GM23338 (cell line): ENCODE measurements at regions not wholly inside any gene's neighbourhood (a gene's known extent, or its start where the extent isn't known, plus 50 kb on each side); places are given as distances from the start of the nearest gene placed in this dataset.

ENCODE experiments used
- ATAC-seq: fragments of 200-7000 bp; cut with Tn5 transposase; 3 replicates; pipeline ENCODE4 v1.9.1; 2020
- DNase-seq: peaks from one replicate; pipeline ENCODE4 v3.0.0-alpha.2; 2015; ENCODE audit warnings: low spot score
- H2AFZ ChIP-seq: fragments of 200-600 bp; sonication (generic); 2 replicates; pipeline ENCODE4 v1.8.0; 2016; ENCODE audit warnings: antibody characterized with exemption, mild to moderate bottlenecking, moderate library complexity
- H3F3A ChIP-seq: fragments of 200-600 bp; sonication (generic); replicated peaks from 2 replicates; pipeline ENCODE4 v1.8.0; 2017; ENCODE audit warnings: antibody characterized with exemption, mixed run types, low read depth
- H3K27ac ChIP-seq: fragments of 200-600 bp; sonication (generic); 2 replicates; pipeline ENCODE4 v1.6.1; 2016; ENCODE audit warnings: low read depth
- H3K27me3 ChIP-seq: fragments of 200-600 bp; sonication (generic); 2 replicates; pipeline ENCODE4 v1.8.0; 2016; ENCODE audit warnings: mild to moderate bottlenecking, mixed run types, moderate library complexity; ENCODE audit not compliant: insufficient read depth
- H3K36me3 ChIP-seq: fragments of 200-600 bp; sonication (generic); 2 replicates; pipeline ENCODE4 v1.8.0; 2016; ENCODE audit warnings: mild to moderate bottlenecking; ENCODE audit not compliant: insufficient read depth
- H3K4me1 ChIP-seq: fragments of 200-600 bp; sonication (generic); 2 replicates; pipeline ENCODE4 v1.8.0; 2016; ENCODE audit warnings: mild to moderate bottlenecking, moderate library complexity; ENCODE audit not compliant: insufficient read depth
- H3K4me2 ChIP-seq: fragments of 200-600 bp; sonication (generic); 2 replicates; pipeline ENCODE4 v1.7.1; 2017; ENCODE audit warnings: mixed run types
- H3K4me3 ChIP-seq: fragments of 200-600 bp; sonication (generic); 2 replicates; pipeline ENCODE4 v1.6.1; 2016; ENCODE audit warnings: mixed run types
- H3K79me2 ChIP-seq: fragments of 200-600 bp; sonication (generic); replicated peaks from 2 replicates; pipeline ENCODE4 v1.8.0; 2017; ENCODE audit warnings: mild to moderate bottlenecking; ENCODE audit not compliant: insufficient read depth
- H3K9me2 ChIP-seq: fragments of 200-600 bp; sonication (generic); 2 replicates; pipeline ENCODE4 v1.8.0; 2017; ENCODE audit not compliant: insufficient read depth
- H4K20me1 ChIP-seq: fragments of 200-600 bp; sonication (generic); replicated peaks from 2 replicates; pipeline ENCODE4 v1.8.0; 2017; ENCODE audit warnings: mild to moderate bottlenecking; ENCODE audit not compliant: insufficient read depth
- H3K27ac Mint-ChIP-seq: 2 replicates; pipeline ENCODE4 v1.8.0; 2020; ENCODE audit warnings: inconsistent platforms, mild to moderate bottlenecking, moderate library complexity, mixed read lengths
- H3K27me3 Mint-ChIP-seq: 3 replicates; pipeline ENCODE4 v1.8.0; 2022; ENCODE audit warnings: low read depth, mild to moderate bottlenecking, moderate library complexity, mixed read lengths, inconsistent platforms; ENCODE audit not compliant: insufficient read depth, poor library complexity
- H3K36me3 Mint-ChIP-seq: 3 replicates; pipeline ENCODE4 v1.8.0; 2021; ENCODE audit warnings: low read depth, mild to moderate bottlenecking, inconsistent platforms, moderate library complexity, mixed read lengths
- H3K4me1 Mint-ChIP-seq: 3 replicates; pipeline ENCODE4 v1.8.0; 2020; ENCODE audit warnings: mild to moderate bottlenecking, inconsistent platforms, mixed read lengths
- H3K4me3 Mint-ChIP-seq: 3 replicates; pipeline ENCODE4 v1.8.0; 2021; ENCODE audit warnings: moderate library complexity, mild to moderate bottlenecking, inconsistent platforms, mixed read lengths
- H3K9me3 Mint-ChIP-seq: 3 replicates; pipeline ENCODE4 v1.8.0; 2020; ENCODE audit warnings: moderate library complexity, mild to moderate bottlenecking, inconsistent platforms, mixed read lengths
- CREB1 ChIP-seq: fragments of 250-450 bp; sonication (Bioruptor Pico); IDR thresholded peaks from 2 replicates; pipeline ENCODE4 v1.5.0; 2020; ENCODE audit warnings: low read depth, mild to moderate bottlenecking, moderate library complexity
- EZH2 ChIP-seq: fragments of 200-600 bp; sonication (generic); IDR thresholded peaks from one replicate; pipeline ENCODE4 v1.8.0; 2017; ENCODE audit warnings: antibody characterized with exemption, mild to moderate bottlenecking, low read depth; ENCODE audit not compliant: unreplicated experiment
- EZH2phosphoT487 ChIP-seq: fragments of 200-600 bp; sonication (generic); IDR thresholded peaks from one replicate; pipeline ENCODE4 v1.8.1; 2018; ENCODE audit warnings: antibody characterized with exemption; ENCODE audit not compliant: unreplicated experiment
- JUNB ChIP-seq: IDR thresholded peaks from one replicate; pipeline ENCODE4 v1.6.1; 2016; ENCODE audit warnings: antibody characterized with exemption; ENCODE audit not compliant: unreplicated experiment
- NANOG ChIP-seq: IDR thresholded peaks from 2 replicates; pipeline ENCODE4 v1.6.1; 2016; ENCODE audit warnings: antibody characterized with exemption, borderline replicate concordance
- POLR2AphosphoS5 ChIP-seq: IDR thresholded peaks from 2 replicates; pipeline ENCODE4 v1.6.1; 2016; ENCODE audit warnings: antibody characterized with exemption, low read depth
- STAT1 ChIP-seq: IDR thresholded peaks from one replicate; pipeline ENCODE4 v1.6.1; 2016; ENCODE audit warnings: antibody characterized with exemption; ENCODE audit not compliant: unreplicated experiment
- ZNF114 ChIP-seq: fragments of 250-450 bp; sonication (Bioruptor Pico); IDR thresholded peaks from 2 replicates; pipeline ENCODE4 v1.5.0; 2020; ENCODE audit warnings: mild to moderate bottlenecking, moderate library complexity
- ZNF331 ChIP-seq: fragments of 250-450 bp; sonication (Bioruptor Pico); IDR thresholded peaks from 2 replicates; pipeline ENCODE4 v1.5.0; 2020; ENCODE audit warnings: low read depth, mild to moderate bottlenecking, moderate library complexity
- TF ChIP-seq, protein P1 (sequence below), 2 experiments: fragments of 200-600 bp in 1 of 2; sonication (generic) in 1 of 2; conservative IDR thresholded peaks; 2 replicates each; pipeline versions ENCODE4 v1.5.1 to v1.6.1; 2016 to 2017; ENCODE audit warnings: antibody characterized with exemption in 2 of 2, low read depth in 2 of 2, mild to moderate bottlenecking in 2 of 2, moderate library complexity in 1 of 2
- TF ChIP-seq, protein P2 (sequence below): IDR thresholded peaks from 2 replicates; pipeline ENCODE4 v1.6.1; 2016; ENCODE audit warnings: antibody characterized with exemption
- TF ChIP-seq, protein P3 (sequence below): IDR thresholded peaks from one replicate; pipeline ENCODE4 v1.6.1; 2018; ENCODE audit warnings: antibody characterized with exemption; ENCODE audit not compliant: unreplicated experiment
- TF ChIP-seq, protein P4 (sequence below): fragments of 250-450 bp; sonication (Bioruptor Pico); IDR thresholded peaks from 2 replicates; pipeline ENCODE4 v1.5.0; 2020; ENCODE audit warnings: mild to moderate bottlenecking, moderate library complexity

DNA sequence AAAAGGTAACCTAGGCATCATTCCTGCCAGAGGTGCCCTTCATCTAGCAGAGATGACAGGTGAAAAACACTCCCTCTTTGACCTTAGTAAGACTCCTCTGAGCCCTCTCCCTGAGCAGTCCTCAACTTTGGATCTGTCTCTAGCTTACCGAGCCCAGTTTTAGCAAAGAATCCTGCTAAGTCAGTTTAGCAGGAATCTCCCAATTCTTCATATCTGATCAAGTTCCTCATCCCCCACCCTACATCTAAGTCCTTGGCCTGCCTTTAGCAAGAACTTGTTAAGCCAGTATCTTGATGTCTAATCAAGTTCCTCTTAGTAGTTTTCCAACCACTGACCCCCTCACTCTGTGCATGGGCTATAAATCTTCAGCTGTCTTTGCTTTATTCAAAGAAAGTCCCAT, 235.6 kb downstream of the OMA1 start:
- H3K36me3 Mint-ChIP-seq, result no peaks in the 10 kb centered on the region
- H3K27ac ChIP-seq, result no peak overlapping the region
- peaks cover 6% of the 10 kb centered on the region; the same call in 1 of the 2 replicates for H3K9me2 ChIP-seq
- no peak overlapping the region for H3K4me2 ChIP-seq
- H3K4me1 ChIP-seq, result peaks cover 22% of the 10 kb centered on the region
- TF ChIP-seq EZH2 (no peak), JUNB (no peak), EZH2phosphoT487 (no peak), POLR2AphosphoS5 (no peak), ZNF114 (CRISPR knock-in tag) (no peak), ZNF331 (CRISPR knock-in tag) (no peak), NANOG (no peak), CREB1 (CRISPR knock-in tag) (no peak), STAT1 (no peak)
- TF ChIP-seq, protein P1, sequence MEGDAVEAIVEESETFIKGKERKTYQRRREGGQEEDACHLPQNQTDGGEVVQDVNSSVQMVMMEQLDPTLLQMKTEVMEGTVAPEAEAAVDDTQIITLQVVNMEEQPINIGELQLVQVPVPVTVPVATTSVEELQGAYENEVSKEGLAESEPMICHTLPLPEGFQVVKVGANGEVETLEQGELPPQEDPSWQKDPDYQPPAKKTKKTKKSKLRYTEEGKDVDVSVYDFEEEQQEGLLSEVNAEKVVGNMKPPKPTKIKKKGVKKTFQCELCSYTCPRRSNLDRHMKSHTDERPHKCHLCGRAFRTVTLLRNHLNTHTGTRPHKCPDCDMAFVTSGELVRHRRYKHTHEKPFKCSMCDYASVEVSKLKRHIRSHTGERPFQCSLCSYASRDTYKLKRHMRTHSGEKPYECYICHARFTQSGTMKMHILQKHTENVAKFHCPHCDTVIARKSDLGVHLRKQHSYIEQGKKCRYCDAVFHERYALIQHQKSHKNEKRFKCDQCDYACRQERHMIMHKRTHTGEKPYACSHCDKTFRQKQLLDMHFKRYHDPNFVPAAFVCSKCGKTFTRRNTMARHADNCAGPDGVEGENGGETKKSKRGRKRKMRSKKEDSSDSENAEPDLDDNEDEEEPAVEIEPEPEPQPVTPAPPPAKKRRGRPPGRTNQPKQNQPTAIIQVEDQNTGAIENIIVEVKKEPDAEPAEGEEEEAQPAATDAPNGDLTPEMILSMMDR (conservative IDR thresholded peaks at IDR 0.05; ENCODE audit: low read depth in 2 of 2), result no peak
- TF ChIP-seq, protein P2, sequence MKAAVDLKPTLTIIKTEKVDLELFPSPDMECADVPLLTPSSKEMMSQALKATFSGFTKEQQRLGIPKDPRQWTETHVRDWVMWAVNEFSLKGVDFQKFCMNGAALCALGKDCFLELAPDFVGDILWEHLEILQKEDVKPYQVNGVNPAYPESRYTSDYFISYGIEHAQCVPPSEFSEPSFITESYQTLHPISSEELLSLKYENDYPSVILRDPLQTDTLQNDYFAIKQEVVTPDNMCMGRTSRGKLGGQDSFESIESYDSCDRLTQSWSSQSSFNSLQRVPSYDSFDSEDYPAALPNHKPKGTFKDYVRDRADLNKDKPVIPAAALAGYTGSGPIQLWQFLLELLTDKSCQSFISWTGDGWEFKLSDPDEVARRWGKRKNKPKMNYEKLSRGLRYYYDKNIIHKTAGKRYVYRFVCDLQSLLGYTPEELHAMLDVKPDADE, result no peak
- TF ChIP-seq, protein P3, sequence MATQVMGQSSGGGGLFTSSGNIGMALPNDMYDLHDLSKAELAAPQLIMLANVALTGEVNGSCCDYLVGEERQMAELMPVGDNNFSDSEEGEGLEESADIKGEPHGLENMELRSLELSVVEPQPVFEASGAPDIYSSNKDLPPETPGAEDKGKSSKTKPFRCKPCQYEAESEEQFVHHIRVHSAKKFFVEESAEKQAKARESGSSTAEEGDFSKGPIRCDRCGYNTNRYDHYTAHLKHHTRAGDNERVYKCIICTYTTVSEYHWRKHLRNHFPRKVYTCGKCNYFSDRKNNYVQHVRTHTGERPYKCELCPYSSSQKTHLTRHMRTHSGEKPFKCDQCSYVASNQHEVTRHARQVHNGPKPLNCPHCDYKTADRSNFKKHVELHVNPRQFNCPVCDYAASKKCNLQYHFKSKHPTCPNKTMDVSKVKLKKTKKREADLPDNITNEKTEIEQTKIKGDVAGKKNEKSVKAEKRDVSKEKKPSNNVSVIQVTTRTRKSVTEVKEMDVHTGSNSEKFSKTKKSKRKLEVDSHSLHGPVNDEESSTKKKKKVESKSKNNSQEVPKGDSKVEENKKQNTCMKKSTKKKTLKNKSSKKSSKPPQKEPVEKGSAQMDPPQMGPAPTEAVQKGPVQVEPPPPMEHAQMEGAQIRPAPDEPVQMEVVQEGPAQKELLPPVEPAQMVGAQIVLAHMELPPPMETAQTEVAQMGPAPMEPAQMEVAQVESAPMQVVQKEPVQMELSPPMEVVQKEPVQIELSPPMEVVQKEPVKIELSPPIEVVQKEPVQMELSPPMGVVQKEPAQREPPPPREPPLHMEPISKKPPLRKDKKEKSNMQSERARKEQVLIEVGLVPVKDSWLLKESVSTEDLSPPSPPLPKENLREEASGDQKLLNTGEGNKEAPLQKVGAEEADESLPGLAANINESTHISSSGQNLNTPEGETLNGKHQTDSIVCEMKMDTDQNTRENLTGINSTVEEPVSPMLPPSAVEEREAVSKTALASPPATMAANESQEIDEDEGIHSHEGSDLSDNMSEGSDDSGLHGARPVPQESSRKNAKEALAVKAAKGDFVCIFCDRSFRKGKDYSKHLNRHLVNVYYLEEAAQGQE, result no peak
- TF ChIP-seq, protein P4, sequence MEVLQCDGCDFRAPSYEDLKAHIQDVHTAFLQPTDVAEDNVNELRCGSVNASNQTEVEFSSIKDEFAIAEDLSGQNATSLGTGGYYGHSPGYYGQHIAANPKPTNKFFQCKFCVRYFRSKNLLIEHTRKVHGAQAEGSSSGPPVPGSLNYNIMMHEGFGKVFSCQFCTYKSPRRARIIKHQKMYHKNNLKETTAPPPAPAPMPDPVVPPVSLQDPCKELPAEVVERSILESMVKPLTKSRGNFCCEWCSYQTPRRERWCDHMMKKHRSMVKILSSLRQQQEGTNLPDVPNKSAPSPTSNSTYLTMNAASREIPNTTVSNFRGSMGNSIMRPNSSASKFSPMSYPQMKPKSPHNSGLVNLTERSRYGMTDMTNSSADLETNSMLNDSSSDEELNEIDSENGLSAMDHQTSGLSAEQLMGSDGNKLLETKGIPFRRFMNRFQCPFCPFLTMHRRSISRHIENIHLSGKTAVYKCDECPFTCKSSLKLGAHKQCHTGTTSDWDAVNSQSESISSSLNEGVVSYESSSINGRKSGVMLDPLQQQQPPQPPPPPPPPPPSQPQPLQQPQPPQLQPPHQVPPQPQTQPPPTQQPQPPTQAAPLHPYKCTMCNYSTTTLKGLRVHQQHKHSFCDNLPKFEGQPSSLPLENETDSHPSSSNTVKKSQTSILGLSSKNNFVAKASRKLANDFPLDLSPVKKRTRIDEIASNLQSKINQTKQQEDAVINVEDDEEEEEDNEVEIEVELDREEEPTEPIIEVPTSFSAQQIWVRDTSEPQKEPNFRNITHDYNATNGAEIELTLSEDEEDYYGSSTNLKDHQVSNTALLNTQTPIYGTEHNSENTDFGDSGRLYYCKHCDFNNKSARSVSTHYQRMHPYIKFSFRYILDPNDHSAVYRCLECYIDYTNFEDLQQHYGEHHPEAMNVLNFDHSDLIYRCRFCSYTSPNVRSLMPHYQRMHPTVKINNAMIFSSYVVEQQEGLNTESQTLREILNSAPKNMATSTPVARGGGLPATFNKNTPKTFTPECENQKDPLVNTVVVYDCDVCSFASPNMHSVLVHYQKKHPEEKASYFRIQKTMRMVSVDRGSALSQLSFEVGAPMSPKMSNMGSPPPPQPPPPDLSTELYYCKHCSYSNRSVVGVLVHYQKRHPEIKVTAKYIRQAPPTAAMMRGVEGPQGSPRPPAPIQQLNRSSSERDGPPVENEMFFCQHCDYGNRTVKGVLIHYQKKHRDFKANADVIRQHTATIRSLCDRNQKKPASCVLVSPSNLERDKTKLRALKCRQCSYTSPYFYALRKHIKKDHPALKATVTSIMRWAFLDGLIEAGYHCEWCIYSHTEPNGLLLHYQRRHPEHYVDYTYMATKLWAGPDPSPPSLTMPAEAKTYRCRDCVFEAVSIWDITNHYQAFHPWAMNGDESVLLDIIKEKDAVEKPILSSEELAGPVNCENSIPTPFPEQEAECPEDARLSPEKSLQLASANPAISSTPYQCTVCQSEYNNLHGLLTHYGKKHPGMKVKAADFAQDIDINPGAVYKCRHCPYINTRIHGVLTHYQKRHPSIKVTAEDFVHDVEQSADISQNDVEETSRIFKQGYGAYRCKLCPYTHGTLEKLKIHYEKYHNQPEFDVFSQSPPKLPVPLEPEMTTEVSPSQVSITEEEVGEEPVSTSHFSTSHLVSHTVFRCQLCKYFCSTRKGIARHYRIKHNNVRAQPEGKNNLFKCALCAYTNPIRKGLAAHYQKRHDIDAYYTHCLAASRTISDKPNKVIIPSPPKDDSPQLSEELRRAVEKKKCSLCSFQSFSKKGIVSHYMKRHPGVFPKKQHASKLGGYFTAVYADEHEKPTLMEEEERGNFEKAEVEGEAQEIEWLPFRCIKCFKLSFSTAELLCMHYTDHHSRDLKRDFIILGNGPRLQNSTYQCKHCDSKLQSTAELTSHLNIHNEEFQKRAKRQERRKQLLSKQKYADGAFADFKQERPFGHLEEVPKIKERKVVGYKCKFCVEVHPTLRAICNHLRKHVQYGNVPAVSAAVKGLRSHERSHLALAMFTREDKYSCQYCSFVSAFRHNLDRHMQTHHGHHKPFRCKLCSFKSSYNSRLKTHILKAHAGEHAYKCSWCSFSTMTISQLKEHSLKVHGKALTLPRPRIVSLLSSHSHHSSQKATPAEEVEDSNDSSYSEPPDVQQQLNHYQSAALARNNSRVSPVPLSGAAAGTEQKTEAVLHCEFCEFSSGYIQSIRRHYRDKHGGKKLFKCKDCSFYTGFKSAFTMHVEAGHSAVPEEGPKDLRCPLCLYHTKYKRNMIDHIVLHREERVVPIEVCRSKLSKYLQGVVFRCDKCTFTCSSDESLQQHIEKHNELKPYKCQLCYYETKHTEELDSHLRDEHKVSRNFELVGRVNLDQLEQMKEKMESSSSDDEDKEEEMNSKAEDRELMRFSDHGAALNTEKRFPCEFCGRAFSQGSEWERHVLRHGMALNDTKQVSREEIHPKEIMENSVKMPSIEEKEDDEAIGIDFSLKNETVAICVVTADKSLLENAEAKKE (CRISPR knock-in tag), result no peak
- peaks cover 3% of the 10 kb centered on the region for H3K27me3 Mint-ChIP-seq
- H3K79me2 ChIP-seq, result no peaks in the 10 kb centered on the region
- no peaks in the 10 kb centered on the region for H3F3A ChIP-seq
- no peak for ATAC-seq
- no peaks in the 10 kb centered on the region for H3K9me3 Mint-ChIP-seq
- no peak overlapping the region; the same call in 1 of the 2 replicates for H3K27ac Mint-ChIP-seq
- no peak overlapping the region; the same call in 1 of the 2 replicates for H2AFZ ChIP-seq
- no peak overlapping the region for H3K4me3 ChIP-seq
- no peak for DNase-seq
- H3K4me1 Mint-ChIP-seq, result peaks cover 28% of the 10 kb centered on the region
- no peaks in the 10 kb centered on the region for H3K36me3 ChIP-seq
- H3K27me3 ChIP-seq, result no peaks in the 10 kb centered on the region
- no peak overlapping the region for H3K4me3 Mint-ChIP-seq
- H4K20me1 ChIP-seq, result no peaks in the 10 kb centered on the region
